CD1c-positive myeloid dendritic cell (primary cell): ENCODE measurements at regions not wholly inside any gene's neighbourhood (a gene's known extent, or its start where the extent isn't known, plus 50 kb on each side); places are given as distances from the start of the nearest gene placed in this dataset.
A peak's percentile ranks its signal among the peaks of the same experiment; 100 is the strongest.
"Not testable (repeated sequence)": the region's sequence is repeated elsewhere in the genome, so short reads cannot be mapped to it uniquely, and the experiment has no call there.

Source experiments
- DNase-seq: peaks from one replicate; pipeline ENCODE4 v3.0.0-alpha.2; 2016; ENCODE audit errors: extremely low spot score

DNA sequence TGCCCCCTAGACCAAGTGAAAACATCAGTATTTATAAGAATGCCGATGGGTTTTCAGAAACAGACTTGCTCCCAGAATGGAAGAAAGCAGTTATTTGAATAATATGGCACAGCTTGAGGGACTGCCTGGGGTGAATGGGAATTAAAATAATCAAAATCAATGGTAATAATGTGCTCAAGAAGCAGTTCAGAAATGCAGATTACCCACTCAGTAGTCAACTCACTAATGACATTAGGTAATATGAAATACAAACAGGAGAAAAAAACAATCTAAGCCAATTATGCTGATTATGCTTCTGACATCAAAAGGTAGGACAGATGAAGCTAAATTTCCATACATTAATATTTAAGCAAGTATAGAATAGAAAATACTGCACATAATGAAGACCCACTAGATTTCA is 179.3 kb downstream of the ENC1 start:
- no peak for DNase-seq

DNA sequence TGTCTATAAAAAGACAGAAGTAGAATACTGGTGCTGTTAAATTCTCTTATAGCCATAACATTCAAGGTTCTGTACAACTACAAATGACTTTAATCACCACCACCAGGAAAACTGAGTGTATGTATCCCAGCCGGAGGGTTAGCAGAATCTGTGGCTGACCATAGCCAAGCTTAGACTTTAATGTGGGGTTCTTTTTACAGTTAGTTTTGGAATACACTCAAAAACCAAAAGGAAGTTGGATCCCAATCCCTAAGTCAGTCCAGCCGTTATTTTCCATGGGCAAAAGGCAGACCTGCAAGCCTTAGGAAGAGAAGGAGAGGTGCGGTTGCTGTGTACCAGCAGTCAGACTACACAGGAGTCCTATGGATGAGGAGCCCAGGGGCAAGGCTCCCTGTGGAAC is 179.8 kb downstream of the ENC1 start:
- DNase-seq: no peak

DNA sequence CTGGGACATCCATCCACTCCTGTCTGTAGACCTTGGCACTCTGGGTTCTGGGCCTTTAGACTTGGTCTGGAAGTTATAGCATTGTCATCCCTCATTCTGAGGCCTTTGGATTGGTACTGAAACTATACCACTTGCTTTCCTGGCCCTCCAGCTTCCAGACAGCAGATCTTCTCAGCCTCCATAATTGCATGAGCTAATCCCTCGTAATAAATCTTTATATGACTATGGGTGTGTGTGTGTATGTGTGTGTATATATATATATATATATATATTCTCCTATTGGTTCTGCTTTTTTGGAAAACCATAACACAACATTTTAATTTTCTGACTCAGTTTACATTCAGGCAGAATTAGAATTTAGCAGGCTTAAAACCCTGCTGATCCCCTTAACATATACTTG is 180.5 kb downstream of the ENC1 start:
- no peak for DNase-seq

DNA sequence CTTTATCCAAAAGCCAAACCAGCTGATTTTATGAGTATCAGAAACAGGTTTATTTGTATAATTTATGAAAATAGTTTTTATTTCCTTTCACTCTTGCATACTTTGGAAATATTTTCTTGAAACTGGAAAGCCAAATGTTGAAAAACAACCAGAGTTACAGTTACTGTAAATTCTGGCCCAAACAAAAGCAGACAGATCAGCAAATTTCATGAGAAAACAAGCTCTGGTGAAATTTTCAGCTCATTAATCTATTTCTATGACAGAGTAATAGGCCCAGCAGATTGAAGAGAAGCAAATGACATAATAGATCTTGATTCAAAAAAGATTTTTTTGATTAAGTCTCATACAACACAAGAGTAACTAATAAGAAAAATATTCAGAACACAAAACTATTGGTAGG is 182.7 kb downstream of the ENC1 start:
- DNase-seq: no peak

DNA sequence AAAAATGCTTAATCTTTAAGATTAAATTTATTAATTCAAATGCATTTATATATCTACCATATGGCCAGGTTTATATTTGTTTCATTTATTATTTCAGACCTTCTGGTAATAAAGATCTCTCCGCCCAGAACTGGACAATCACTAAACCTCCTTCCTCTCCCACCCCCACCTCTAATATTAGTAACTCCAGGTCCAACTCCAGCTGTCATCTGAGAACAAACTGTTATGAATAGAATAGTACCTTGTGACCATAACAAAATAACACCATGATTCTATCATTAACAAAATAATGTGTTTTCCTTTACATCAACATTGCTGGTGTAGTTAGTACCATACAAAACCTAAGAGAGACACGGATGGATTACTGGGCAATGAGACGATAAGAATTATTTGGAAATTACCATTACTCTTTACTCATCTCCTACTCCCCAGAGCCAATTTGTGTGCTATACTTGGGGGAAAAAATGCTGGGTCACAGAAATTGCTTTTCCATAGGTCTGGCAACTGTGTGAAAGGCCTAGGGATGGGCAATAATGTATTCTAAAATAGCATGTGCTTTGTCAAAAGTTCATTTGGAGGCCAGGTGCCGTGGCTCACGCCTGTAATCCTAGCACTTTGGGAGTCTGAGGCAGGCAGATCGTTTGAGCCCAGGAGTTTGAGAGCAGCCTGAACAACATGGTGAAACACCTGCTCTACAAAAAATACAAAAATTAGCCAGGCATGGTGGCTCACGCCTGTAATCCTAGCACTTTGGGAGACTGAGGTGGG is 186.1 kb downstream of the ENC1 start:
- no peak for DNase-seq

DNA sequence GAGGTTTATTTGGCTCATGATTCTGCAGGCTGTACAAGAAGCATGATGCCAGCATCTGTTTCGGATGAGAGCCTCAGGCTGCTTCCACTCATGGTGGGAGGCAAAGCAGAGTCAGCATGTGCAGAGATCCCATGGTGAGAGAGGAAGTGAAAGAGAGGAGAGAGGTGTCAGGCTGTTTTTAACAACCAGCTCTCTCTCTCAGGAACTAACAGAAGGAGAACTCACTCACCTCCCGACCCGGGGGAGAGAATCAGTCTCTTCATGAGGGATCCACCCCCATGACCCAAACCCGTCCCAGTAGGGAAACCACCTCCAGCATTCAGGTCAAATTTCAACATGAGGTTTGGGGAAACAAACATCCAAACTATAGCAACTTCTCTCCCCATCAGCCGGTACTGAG is 187.7 kb downstream of the ENC1 start:
- DNase-seq: peak; percentile 82

DNA sequence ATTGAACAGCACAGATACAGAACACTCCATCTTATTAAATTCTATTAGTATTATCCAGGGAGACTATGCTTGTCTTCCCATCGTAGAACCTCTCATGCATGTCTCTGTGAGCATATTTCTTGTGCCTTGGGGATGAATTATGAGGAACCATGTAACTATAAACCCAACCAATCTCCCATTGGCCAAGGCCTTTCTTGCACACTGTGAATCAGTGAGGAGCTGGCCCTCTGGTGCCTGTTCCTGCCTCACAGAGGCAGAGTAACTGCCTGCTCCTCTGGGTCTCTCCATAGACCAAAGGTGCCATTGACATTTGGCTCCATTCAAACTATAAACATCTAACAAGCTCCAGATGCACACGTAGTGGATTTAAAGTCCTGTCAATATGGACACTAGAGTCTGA is 190.4 kb downstream of the ENC1 start:
- no peak for DNase-seq

DNA sequence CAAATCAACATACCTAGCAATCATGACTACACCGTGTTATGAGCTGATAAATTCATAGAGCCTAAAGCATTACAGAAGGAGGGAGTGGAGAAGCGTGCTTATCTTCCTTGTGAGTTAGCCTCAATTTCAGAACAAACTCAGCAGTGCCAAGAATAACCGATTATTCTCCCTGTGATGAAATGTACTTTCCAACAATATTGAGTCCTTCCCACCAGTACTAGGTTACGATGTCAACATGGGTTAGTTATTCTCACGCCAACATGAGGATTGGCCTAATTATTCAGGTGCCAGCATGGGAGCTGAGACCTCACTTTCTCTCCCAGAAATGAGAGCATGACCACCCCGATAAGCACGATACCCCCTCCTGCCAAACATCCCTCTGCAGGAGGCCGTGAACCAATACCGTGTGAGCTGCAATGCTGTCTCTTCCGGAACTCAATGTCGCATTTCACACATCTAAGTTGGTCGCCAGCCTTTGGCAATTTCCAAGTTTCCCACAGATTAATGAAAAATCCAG is 193.7 kb downstream of the ENC1 start:
- DNase-seq: no peak

DNA sequence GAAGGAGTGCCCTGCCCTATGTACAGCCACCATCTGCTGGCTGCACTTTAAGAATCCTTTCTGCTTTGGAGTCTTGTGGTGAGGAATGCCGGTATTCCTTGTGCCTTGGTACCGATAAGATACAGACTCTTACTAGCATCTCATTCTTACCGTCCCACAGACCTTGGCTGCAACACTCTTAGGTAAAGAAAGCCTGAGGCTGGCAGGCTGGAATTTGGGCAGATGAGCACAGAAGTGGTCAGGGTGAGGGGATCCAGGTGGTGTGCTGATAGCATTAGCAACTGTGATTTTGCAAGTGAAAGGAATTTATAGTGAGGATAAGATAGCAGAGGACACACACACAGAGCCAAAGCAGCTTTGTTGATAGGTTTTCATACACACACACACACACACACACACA is 198.1 kb downstream of the ENC1 start:
- no peak for DNase-seq

DNA sequence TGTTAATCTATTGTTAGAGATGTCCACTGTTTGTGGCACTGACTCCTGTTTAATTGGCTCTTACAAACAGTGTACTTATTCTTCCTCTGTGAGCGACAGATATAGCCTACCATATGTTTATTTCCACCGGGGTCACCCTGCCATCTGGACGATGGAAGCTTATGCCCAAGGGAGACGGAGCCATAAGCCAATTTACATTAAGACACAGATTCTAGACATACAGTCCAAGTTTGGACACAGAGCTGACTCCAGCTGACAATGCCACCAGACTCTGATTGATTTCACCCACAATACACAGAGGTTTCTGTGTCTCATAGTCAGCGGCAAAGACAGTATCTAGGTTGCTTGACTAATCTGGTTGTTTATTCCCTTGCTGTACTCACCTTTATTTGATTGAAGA is 198.9 kb downstream of the ENC1 start:
- DNase-seq: no peak

DNA sequence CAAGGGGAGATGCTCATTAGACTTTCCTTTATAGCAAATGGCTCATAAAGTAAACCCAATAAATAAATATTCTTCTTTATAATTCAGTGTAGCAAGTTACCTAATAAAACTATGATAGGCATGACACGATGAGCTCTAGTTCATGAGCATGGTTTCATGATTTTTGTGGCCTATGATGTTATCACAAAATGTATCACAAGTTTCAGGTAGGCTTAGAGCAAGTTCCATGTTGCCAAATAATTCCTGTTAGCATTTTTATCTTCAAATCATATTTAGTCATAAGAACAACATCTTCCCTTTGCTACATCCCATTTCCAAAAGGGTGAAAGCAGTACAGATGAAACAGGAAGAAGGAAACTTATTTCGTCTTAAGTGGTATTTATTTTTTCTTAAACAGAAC is 200.2 kb downstream of the ENC1 start:
- DNase-seq: no peak

DNA sequence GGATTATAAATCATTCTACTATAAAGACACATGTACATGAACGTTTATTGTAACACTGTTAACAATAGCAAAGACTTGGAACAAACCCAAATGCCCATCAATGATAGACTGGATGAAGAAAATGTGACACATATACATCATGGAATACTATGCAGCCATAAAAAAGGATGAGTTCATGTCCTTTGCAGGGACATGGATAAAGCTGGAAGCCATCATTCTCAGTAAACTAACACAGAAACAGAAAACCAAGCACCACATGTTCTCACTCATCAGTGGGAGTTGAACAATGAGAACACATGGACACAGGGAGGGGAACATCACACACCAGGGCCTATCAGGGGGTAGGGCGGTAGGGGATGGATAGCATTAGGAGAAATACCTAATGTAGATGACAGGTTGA is 202.7 kb downstream of the ENC1 start:
- DNase-seq: not testable (repeated sequence)

DNA sequence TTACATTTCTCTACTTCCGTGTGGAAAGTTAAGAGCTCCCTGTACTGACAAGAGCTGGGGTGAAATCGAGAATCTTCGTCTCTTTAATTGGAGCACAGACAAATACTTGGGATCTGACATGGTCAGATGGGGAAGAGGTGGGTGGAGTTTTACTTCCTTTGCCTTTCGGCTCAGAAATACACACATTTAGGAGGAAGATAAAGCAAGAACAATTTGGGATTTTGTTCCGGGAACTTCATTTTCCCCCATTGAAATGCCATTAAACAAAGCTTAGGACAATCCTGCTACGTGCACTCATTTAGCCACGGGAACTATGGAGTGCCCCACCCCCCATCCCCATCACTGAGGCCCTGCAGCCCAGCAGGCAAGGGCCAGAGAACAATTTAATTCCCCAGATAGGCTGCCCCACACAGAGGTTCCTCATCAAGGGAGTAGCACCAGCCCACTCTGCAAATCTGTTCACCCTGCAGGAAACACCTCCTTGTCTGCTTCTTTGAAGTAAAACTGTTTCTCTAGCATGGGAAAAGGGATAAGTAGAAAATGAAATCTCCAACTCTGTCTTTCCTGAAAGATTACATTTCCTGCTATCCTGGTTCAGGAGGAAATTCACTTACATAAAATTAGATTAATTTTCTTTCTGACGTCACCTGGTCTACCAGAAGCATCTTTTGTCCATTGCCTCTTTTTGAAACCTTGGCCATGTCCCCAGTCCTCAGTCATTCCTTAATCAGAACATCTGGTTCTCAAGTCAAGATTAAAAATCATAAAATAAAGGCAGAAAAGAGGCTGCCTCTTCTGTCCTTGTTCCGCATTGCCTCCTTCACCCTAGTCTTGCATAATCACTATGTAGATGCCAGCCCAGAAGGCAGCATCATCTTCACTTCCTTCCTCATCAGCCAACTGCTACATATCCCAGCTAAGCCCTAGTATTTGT is 206.4 kb downstream of the ENC1 start:
- DNase-seq: peak; percentile 73

DNA sequence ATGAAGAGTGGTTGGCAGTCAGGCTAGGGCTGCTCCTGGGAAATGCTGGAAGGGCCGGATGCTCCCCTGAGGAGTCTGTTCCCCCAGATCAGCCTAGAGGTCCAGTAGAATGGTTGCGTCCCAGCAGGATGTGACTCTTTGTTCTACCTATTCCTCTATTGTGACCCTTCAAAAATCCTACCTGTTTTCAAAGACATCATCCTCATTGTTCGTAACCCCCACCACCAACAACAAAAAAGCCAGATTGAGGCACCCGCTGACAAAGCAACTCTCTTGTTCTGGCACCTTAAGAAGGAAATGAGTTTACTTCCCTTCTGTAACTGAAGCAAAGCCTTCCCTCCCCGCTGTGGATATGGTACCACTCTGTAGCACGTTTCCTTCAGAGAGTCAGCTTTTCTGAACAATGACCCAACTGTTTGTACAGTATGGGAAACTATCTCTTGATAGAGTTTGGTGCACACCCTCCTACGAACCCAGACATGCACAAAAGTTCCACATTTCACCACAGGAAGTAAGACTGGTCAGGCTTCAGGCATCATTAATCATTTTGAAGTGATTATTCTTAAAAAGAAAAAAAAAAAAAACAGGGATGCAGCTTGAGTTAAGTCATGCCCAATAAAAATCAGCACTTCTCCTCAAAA is 207.2 kb downstream of the ENC1 start:
- peak; percentile 84 for DNase-seq

DNA sequence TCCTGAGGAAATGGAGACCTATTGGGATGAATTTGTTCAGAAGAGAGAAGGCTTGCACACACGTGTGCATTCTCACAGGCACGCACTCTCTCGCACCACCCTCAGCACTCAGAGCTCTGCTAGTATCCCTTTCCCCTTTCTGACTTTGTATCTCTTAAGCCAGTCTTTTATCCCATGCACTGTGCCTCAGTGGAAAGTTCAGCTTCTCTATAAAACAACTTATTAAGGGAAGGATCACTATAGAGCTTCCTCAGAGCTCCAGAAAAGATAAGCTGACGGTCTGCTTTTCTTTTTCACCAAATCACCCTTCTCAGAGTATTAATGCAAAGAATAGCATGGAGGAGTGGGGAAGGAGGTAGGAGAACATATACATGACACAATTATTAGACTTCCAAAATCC is 207.8 kb downstream of the ENC1 start:
- DNase-seq: no peak

DNA sequence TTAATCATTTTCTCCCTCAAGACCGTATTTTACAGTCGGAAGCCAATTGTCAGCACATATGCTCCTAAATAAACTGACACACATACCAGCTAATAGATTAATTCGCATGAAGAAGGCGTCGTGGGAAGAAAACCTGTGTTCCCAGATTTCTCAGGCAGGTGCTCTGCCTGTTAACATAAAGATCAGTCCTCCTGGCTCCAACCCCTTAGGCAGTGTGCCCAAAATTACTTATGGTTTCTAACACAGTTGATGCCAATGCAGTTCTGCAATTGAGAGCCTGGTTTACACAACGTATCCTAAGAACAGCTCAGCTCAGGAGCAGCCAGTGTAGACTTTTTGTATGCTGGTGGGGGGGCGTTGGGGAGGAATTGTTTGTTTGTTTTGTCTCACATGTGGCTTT is 208.3 kb downstream of the ENC1 start:
- DNase-seq: peak; percentile 45

DNA sequence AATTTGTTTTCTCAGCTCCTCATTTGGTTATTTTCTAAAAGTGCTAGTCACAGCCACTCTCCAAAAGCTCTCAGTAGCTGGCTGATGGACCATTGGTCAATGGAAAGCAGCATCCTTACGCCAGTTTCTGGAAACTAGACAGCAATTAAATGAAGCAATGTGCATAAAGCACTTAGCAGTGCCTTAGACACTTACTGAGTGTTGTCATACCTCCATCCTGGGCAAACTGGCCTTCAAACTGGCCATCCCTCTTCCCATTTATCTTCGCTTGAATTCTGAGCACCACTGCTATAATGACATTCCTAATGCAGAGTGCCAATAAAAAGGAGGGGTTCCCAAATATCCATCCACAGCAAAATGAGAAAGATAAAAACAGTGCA is 209.2 kb downstream of the ENC1 start:
- DNase-seq: no peak

DNA sequence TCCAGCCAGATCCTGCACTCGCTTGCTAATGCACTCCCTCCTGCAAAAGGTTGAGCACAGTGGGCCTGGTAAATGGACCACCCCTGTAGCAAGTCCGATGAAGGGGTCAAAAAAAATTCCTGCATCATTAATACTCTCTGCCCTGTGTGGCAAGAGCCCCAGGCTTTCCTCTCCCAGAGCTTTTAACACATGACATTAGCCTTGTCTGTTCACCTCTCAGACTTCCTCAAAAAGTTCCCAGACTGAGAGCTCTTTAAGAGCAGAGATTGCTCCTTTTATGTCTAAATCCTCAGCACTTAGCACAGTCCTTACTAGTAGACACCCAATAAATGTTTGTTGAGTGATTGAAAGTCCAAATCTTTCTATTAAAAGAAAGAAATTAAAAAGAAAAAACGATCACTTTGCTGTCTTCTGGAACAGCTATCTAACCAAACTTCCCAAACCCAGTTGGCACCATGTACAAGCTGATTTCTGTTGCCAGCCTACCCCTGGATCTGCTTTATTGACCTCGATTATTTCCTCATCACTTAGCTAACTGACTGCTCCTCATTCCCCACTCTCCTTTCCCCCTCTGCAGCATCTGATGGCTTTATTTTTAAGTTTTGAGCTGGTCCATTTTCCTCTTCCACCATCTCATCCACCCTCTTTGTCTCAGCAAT is 209.8 kb downstream of the ENC1 start:
- peak; percentile 39 for DNase-seq

DNA sequence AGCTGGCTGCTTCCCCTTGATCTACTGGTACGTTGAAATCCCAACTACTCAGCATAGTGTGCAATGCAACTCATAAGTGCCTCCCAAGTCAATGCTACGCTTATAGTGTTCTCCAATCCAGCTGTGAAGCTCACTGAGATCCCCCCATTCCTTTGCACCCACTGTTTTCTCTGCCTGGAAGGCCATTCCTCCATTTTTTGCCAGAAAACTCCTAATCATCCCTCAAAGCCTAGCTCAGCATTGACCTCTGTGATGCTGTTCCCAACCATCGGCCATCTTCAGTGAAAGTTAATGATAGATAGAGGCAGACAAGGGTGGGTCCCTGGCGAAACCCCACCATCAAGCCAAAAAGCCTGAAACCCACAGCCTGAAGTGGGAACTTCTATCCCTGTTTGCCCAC is 211.0 kb downstream of the ENC1 start:
- no peak for DNase-seq

DNA sequence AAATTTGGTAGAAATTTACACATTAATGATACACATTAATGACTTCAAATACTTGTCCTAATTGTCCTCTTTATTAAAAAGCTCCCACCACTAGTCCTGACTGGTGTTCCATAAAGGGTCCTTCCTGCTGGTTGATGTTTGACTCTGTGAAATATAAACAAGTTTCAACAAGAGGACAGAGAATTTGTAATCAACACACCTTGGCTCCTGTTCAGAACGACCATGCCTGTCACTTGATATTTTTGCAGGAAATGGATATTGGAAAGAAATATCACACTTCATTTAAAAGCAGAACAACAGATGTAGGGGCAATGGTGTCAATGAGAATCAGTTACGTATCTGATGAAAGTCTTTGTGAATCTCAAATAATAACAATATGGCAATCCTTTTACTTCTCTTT is 211.7 kb downstream of the ENC1 start:
- DNase-seq: no peak

DNA sequence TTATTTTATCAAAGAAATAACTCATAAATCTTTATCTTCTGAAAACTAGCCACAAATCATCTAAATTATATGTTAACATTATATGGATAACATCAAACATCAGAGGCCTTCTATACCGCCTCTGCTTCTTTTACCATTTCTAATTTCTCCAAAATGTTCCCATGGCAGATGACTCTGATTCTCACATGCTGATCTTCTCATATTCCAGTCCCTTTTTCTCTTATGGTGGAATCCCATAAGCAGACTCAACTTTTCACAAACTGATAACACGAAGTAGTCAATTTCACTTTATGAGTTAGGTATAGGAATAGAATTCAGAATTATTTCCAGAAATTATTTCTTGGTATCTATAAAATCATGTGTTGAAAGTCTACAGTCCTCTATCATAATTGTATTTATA is 212.3 kb downstream of the ENC1 start:
- DNase-seq: no peak

DNA sequence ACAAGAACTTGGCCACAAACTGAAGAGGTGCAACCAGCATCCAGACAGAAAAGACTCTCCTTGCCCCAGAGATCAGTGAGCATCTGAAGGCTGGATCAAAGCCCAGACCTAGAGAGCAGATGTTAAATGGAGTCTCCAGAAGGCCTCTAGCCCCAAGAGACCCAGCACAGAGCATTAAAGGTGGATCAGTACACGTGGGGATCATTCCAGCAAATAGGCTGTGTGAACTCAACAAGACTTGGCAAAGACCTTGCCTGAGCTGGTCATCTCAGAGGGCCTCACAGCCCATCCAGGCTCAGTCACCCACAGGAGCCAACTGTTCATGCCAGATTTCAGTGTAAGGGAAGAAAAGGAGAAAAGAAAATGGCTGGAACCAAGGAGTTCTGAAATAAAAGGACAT is 214.0 kb downstream of the ENC1 start:
- DNase-seq: no peak
